ENCODE measurements at regions not wholly inside any gene's neighbourhood (a gene's known extent, or its start where the extent isn't known, plus 50 kb on each side); places are given as distances from the start of the nearest gene placed in this dataset.
"Not testable (repeated sequence)": the region's sequence is repeated elsewhere in the genome, so short reads cannot be mapped to it uniquely, and the experiment has no call there.

DNA sequence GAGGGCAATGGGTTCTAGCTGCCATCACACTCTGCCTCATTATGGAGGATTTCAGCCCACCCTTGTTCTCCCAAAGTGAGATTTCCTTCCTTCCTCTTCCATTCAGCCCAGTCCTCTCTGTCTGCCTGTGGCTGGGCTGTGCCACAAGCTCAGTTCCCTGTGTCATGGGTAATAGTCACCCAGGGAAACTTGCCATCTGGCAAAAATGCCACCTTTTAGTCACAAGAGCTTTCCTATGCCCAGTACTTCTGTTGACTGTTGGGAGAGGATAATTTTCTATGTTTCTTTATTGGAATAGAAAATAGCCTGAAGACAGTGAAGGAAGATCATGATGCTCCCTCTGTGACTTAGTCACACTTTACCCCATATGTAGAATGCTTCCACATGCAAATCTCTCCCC is 71.4 kb downstream of the TLR4 start:
- no peak for DNase-seq

DNA sequence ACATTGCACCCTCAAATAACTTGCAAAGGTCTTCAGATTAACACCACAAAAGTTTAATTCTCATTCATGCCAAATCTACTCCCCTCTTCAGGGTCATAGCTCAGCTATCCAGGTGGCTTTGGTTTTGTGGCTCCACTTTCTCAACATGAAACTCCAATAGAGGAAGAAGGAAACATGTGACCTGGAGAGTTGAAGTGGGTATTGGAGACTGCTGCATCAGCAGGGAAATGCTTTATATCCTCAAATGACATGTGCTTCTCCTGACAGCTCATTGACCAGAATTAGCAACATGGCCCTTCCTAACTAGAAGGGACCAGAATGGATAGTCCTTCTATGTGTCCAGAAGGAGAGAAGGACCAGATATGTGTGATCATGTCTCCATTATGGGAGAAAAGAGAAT is 73.6 kb downstream of the TLR4 start:
- DNase-seq, result no peak

- DNase-seq, result no peak
Measured at GRCh38 chr9:117779760-117780159, 75.6 kb downstream of the TLR4 start.

DNA sequence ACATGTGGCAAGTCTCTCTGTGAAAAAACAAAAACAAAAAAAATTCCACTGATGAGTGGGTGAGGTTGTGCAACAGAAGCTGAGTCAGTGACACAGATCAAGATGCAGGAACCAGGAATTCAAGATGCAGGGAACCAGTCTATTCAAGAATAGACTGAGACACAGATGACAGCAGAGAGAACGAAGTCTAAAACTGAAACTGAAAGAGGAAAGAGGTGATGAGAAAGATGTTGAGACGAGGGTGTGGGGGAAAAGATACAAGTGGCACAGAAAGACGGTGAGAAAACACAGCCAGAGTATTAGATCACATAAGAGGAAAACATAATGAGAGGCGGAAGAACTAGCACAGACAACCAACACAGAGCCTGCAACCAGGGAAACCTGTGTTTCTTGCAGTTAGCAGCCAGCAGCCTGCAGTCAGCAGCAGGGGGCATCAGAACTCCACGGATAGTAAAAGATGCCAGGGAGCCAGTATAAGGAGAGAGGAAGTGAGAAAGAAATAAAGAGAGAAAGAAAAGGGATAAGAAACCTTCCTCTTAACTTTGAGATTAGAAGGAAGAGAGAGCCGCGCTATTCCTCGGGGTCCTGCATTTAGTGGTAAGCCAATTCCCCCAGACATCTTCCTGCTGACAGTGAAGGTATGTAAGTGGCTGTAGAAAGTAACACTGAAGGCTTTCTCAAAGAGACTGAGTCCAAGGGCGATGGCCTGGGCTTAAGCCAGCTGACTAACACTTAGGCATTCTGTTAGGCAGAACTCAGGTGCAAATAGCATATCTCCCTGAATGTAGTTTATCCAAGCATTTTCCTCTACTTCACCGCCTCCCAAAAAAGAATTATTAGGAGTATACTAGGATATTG is 79.0 kb downstream of the TLR4 start:
- DNase-seq, result peak; percentile 59

GRCh38 chr9:117783828-117784227 is 79.6 kb downstream of the TLR4 start:
- no peak for DNase-seq

DNA sequence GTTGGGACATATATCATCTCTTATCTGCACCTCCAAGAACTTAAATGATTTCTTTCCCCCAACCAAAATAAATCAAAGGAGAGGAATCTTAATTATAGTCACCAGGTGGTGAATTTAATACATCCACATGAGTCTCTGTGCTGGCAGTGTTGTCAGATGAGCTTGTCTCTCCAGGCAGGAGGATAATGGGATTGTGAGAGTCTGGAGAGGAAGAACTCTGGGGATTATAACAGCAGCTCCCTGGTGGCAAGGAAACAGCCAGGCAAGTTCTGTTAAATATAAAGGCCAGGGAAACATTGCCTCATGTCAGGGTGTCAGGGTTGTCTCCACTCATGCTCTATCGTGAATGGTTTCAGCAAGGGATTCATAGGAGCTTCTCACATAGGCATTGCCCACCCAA is 80.8 kb downstream of the TLR4 start:
- no peak for DNase-seq

GRCh38 chr9:117787746-117788145 is 83.5 kb downstream of the TLR4 start:
- no peak for DNase-seq

GRCh38 chr9:117795271-117795670 is 91.1 kb downstream of the TLR4 start:
- no peak for DNase-seq

- no peak for DNase-seq
Measured at GRCh38 chr9:117796681-117797080, 92.5 kb downstream of the TLR4 start.

- no peak for DNase-seq
Measured at GRCh38 chr9:117800389-117800788, 96.2 kb downstream of the TLR4 start.

DNA sequence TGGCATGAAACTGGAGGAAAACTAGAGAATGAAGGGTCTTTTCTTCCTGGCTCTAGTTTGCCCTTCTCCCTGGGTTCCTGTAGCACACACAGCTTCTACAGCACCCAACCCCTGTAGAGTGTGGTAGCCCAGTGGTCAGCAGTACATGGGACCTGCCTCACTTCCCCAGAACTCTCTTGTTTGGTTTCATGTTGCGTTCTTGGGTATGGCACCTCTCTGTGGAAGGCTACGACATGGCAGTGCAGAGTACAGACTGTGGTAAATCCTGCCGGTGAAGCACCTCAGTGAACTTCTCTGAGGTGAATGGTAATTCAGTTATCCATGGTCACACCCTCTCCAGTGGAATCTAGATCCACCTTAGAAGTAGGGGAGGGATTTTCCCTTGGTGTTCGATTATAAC is 105.5 kb downstream of the TLR4 start:
- DNase-seq, result no peak

DNA sequence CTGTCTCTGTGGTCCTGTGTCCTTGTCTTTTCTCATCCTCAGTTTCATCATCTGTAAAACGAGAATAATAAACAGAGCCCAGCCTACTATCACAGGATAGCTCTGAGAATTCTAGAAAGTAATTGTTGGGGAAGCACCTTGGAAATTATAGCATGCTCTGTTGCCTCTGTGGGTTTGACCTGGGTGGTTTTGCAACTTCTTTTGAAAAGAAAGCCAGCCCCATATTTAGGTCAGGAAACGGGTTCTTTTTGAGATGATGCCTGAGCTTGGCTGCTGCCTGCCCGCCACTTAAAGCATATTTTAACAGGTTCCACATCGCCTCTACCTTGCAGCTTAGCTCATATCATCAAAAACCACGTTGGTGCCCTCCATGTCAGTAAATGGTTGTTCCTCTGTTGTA is 111.1 kb downstream of the TLR4 start:
- no peak for DNase-seq

DNA sequence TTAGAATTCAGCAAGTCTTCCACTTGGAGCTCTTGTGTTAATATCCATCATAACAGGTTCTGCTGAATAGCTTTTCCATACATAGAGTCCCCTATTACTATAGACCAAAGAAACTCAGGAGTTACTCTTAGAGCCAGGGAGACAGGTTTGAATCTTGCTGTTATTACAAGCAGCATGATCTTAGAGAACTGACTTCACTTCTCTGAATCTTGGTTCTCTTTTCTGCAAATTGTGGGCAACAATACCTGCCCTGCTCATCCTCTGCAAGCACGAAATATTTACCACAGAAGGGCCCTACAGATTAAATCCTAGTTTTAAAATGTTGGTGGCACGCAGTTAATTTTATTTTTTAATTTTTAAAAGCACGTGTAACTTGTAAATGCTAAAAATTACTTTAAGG is 111.7 kb downstream of the TLR4 start:
- no peak for DNase-seq

- no peak for DNase-seq
Measured at GRCh38 chr9:117821954-117822353, 117.8 kb downstream of the TLR4 start.

- DNase-seq, result no peak
Measured at GRCh38 chr9:117823576-117823975, 119.4 kb downstream of the TLR4 start.

DNA sequence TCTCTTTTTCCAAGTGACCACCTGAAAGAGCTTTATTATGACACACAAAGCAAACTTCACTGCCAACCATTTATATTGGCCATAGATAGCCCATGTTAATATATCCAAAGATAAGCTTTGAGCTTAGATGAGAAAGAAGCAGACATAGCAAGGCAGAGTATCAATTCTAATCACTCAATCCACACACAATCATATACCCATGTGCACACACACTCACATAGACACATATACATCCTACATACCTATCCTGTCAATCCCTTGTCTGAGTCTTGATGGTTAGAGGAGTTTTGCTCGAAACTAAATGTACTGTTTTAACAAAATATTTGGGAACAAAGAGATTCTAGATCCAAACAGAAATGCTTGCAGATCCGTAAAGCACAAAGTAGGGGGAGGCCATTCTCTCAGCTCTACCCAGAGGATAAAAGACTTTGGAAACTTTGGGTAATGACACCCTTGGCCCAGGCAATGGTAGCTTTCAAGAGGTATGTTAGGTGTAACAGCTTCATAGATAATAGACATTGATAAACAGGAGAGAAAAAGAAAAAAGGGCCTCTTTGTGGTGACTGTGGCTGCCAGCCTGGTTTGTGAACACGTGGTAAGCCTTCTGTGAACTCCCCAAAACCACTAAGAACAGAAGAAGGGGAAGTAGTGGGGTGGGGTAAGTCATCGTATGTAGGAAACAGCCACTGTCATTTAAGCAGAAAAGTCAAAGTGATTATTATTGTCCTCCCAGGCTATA is 121.6 kb downstream of the TLR4 start:
- DNase-seq, result no peak

GRCh38 chr9:117826837-117827236 is 122.6 kb downstream of the TLR4 start:
- DNase-seq, result no peak

DNA sequence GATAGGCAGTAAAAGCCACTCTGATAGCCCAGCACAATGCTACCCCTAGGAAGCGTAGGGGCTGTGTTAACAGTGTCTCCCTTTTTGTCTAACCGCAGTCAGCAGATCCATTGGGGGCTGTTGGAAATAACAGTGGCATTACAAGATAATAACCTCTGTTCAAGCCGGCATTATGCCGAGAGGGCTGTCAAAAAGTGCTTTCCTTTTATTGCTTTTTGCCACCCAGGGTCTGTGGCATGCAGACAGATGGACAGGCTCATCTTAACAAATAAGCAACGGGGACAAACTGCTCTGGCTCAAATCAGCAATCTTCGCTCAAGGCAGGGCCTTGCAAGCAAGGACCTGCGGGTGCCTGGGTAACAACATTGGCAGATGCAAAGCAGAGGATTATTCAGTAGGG is 123.3 kb downstream of the TLR4 start:
- DNase-seq, result no peak

- no peak for DNase-seq
Measured at GRCh38 chr9:117828466-117828865, 124.3 kb downstream of the TLR4 start.

DNA sequence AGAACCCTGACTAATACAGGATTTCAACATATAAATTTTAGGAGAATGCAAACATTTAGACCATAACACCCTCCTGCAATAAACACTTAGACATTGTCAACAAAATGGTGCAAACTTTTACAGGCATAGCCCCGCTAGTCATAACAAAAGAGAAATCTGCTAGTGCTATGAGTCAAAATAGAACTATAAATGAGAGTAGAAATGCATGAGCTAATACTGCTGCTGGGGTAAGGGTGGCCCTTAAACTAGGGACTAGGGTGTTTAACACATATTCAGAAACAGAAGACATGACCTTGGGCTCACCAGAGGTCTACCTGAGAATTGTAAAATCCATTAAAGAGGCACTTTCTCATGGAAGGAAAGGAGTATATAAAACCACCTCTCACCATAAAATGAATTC is 131.6 kb downstream of the TLR4 start:
- DNase-seq, result no peak

GRCh38 chr9:117839862-117840261 is 135.7 kb downstream of the TLR4 start:
- DNase-seq, result no peak

DNA sequence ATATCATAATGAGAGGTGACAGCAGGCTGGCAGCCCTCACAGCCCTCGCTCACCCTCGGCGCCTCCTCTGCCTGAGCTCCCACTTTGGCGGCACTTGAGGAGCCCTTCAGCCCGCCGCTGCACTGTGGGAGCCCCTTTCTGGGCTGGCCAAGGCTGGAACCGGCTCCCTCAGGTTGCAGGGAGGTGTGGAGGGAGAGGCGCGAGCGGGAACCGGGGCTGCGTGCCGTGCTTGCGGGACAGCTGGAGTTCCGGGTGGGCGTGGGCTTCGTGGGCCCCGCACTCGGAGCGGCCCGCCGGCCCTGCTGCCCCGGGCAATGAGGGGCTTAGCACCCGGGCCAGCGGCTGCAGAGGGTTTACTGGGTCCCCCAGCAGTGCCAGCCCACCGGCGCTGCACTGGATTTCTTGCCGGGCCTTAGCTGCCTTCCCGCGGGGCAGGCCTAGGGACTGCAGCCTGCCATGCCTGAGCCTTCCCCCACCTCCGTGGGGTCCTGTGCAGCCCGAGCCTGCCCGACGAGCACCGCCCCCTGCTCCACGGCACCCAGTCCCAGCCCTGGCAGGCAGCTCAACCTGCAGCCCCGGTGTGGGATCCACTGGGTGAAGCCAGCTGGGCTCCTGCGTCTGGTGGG is 147.7 kb downstream of the TLR4 start:
- DNase-seq, result not testable (repeated sequence)

- no peak for DNase-seq
Measured at GRCh38 chr9:117858561-117858960, 154.4 kb downstream of the TLR4 start.

DNA sequence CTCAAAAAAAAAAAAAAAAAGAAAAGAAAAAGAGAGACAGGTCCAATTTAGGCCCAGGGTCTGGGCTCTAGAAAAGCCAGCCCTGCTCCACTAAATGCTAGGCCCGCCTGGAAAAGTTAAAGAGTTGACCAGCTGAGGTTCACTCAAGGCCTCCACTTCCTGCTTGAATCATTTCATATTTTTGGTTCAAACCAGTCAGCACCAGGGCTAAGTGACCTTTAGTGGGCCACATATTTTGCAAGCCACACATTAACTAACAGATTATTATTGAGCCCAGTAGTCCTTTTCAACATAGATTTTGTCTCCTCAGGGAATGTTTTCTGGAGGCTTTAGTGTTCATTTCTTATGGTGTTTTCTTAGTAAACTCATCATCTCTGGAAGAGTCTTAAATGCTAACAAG is 156.6 kb downstream of the TLR4 start:
- no peak for DNase-seq
